Astrocyte (in vitro differentiated cells and primary cell): ENCODE measurements at regions not wholly inside any gene's neighbourhood (a gene's known extent, or its start where the extent isn't known, plus 50 kb on each side); places are given as distances from the start of the nearest gene placed in this dataset.

Source experiments
- EZH2 ChIP-seq: IDR thresholded peaks from 2 replicates; pipeline ENCODE4 v1.6.1; 2012; ENCODE audit warnings: mild to moderate bottlenecking, low read length, inconsistent platforms; ENCODE audit not compliant: insufficient read depth
- TF ChIP-seq, protein P1 (sequence below): IDR thresholded peaks from 2 replicates; pipeline ENCODE4 v1.5.1; 2011; ENCODE audit warnings: low read depth, mild to moderate bottlenecking, inconsistent platforms, low read length, moderate library complexity; ENCODE audit not compliant: insufficient read depth

DNA sequence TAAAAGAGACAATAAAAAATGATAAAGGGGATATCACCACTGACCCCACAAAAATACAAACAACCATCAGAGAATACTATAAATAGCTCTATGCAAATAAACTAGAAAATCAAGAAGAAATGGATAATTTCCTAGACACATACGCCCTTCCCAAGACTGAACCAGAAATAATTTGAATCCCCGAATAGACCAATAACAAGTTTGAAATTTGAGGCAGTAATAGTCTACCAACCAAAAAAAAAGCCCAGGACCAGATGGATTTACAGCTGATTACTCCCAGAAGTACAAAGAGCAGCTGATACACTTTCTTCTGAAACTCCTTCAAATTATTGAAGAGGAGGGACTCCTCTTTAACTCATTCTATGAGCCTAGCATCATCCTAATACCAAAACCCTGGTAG is 128.1 kb downstream of the DMRTA1 start:
- TF ChIP-seq, protein P1, sequence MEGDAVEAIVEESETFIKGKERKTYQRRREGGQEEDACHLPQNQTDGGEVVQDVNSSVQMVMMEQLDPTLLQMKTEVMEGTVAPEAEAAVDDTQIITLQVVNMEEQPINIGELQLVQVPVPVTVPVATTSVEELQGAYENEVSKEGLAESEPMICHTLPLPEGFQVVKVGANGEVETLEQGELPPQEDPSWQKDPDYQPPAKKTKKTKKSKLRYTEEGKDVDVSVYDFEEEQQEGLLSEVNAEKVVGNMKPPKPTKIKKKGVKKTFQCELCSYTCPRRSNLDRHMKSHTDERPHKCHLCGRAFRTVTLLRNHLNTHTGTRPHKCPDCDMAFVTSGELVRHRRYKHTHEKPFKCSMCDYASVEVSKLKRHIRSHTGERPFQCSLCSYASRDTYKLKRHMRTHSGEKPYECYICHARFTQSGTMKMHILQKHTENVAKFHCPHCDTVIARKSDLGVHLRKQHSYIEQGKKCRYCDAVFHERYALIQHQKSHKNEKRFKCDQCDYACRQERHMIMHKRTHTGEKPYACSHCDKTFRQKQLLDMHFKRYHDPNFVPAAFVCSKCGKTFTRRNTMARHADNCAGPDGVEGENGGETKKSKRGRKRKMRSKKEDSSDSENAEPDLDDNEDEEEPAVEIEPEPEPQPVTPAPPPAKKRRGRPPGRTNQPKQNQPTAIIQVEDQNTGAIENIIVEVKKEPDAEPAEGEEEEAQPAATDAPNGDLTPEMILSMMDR, result no peak
- TF ChIP-seq EZH2, result no peak
